HL-60 (cell line): ENCODE measurements at regions not wholly inside any gene's neighbourhood (a gene's known extent, or its start where the extent isn't known, plus 50 kb on each side); places are given as distances from the start of the nearest gene placed in this dataset.

Source experiments
- GABPA ChIP-seq: IDR thresholded peaks from 2 replicates; pipeline ENCODE4 v1.6.1; 2012; ENCODE audit warnings: low read depth
- REST ChIP-seq: IDR thresholded peaks from 2 replicates; pipeline ENCODE4 v1.6.1; 2012; ENCODE audit warnings: low read depth; ENCODE audit not compliant: insufficient replicate concordance
- TF ChIP-seq, protein P1 (sequence below): IDR thresholded peaks from one replicate; pipeline ENCODE4 v1.5.1; 2011; ENCODE audit warnings: low read length, control low read depth, inconsistent platforms; ENCODE audit not compliant: insufficient read depth

- TF ChIP-seq, protein P1, sequence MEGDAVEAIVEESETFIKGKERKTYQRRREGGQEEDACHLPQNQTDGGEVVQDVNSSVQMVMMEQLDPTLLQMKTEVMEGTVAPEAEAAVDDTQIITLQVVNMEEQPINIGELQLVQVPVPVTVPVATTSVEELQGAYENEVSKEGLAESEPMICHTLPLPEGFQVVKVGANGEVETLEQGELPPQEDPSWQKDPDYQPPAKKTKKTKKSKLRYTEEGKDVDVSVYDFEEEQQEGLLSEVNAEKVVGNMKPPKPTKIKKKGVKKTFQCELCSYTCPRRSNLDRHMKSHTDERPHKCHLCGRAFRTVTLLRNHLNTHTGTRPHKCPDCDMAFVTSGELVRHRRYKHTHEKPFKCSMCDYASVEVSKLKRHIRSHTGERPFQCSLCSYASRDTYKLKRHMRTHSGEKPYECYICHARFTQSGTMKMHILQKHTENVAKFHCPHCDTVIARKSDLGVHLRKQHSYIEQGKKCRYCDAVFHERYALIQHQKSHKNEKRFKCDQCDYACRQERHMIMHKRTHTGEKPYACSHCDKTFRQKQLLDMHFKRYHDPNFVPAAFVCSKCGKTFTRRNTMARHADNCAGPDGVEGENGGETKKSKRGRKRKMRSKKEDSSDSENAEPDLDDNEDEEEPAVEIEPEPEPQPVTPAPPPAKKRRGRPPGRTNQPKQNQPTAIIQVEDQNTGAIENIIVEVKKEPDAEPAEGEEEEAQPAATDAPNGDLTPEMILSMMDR, result no peak
- TF ChIP-seq GABPA (no peak), REST (no peak)
These were observed 590.8 kb upstream of the ADGRB3 start for GRCh38 chr6:68044264-68044663.
